Sigmoid colon (tissue), 4 donors: ENCODE measurements at regions not wholly inside any gene's neighbourhood (a gene's known extent, or its start where the extent isn't known, plus 50 kb on each side); places are given as distances from the start of the nearest gene placed in this dataset.

ENCODE experiments used
- CTCF ChIP-seq, 4 experiments: fragments of 450-650 bp in 3 of 4; fragments of 200-600 bp in 1 of 4; IDR thresholded peaks; one replicate each; pipeline ENCODE4 v1.5.1; 2016 to 2019; ENCODE audit warnings: antibody characterized with exemption in 4 of 4, mild to moderate bottlenecking in 3 of 4, moderate library complexity in 2 of 4
- EP300 ChIP-seq, 4 donors: sonication (generic); formaldehyde crosslinking; IDR thresholded peaks; one replicate each; pipeline ENCODE4 v1.6.1; 2017; ENCODE audit warnings: antibody characterized with exemption in 4 of 4
- POLR2AphosphoS5 ChIP-seq, 4 donors: sonication (generic); formaldehyde crosslinking; IDR thresholded peaks; one replicate each; pipeline ENCODE4 v1.6.1; 2017; ENCODE audit warnings: antibody characterized with exemption in 4 of 4

- TF ChIP-seq CTCF (IDR thresholded peaks at IDR 0.05): no peak
- TF ChIP-seq EP300 (IDR thresholded peaks at IDR 0.05): no peak
- TF ChIP-seq POLR2AphosphoS5 (IDR thresholded peaks at IDR 0.05): no peak
These were observed 117.2 kb upstream of the IGSF21 start for GRCh38 chr1:17990401-17990800.
